Body of pancreas (tissue), 4 donors: ENCODE measurements at regions not wholly inside any gene's neighbourhood (a gene's known extent, or its start where the extent isn't known, plus 50 kb on each side); places are given as distances from the start of the nearest gene placed in this dataset.

Experiments
- ATAC-seq: fragments of 150-250 bp; one replicate; pipeline ENCODE4 v1.9.1; 2016
- DNase-seq, 4 donors: peaks; one replicate each; pipeline ENCODE4 v3.0.0-alpha.2; 2019
- H3K27ac ChIP-seq, 4 donors: fragments of 200-600 bp; sonication (generic); 1 replicate in 3 of 4; 2 replicates in 1 of 4; pipeline versions ENCODE4 v1.5.1 to v1.6.1; 2016 to 2019; ENCODE audit warnings: mild to moderate bottlenecking in 1 of 4, mixed read lengths in 1 of 4, moderate library complexity in 1 of 4
- H3K27me3 ChIP-seq, 2 donors: fragments of 200-600 bp; sonication (generic); one replicate each; pipeline ENCODE4 v1.6.0; 2016; ENCODE audit warnings: mild to moderate bottlenecking in 1 of 2
- H3K36me3 ChIP-seq, 2 donors: fragments of 200-600 bp; sonication (generic); replicated peaks in 1 of 2; 2 replicates each; pipeline ENCODE4 v1.5.1; 2016; ENCODE audit warnings: low read depth in 2 of 2; ENCODE audit not compliant: insufficient read depth in 1 of 2
- H3K4me1 ChIP-seq: fragments of 200-600 bp; sonication (generic); one replicate; pipeline ENCODE4 v1.6.0; 2016
- H3K4me3 ChIP-seq, 2 donors: fragments of 200-600 bp; sonication (generic); 1 replicate in 1 of 2; 2 replicates in 1 of 2; pipeline ENCODE4 v1.5.1; 2016 to 2019
- H3K9me3 ChIP-seq, 3 donors: fragments of 200-600 bp; sonication (generic); 1 replicate in 2 of 3; 2 replicates in 1 of 3; pipeline ENCODE4 v1.5.1; 2016
- CTCF ChIP-seq, 7 experiments: fragments of 450-650 bp in 4 of 7; fragments of 200-600 bp in 3 of 7; sonication (generic) in 3 of 7; IDR thresholded peaks; one replicate each; pipeline ENCODE4 v1.5.1; 2016 to 2019; ENCODE audit warnings: antibody characterized with exemption in 7 of 7
- POLR2A ChIP-seq, 3 donors: fragments of 450-650 bp; IDR thresholded peaks; one replicate each; pipeline ENCODE4 v1.6.1; 2016; ENCODE audit warnings: antibody characterized with exemption in 3 of 3, mild to moderate bottlenecking in 2 of 3
- WGBS, 2 donors: methylation state at CpG; one replicate each; pipeline ENCODE4 v1.1.5; 2017; 5-methylcytosine and 5-hydroxymethylcytosine counted together
- intact Hi-C: fragments of 100-400 bp; cut with DNase I; formaldehyde crosslinking; loops from one replicate; pipeline ENCODE4 v1.15.1; 2023

GRCh38 chr4:100695871-100696270 lies 178.0 kb upstream of the EMCN start:
- no peak for DNase-seq
- no peaks in the 10 kb centered on the region for H3K9me3 ChIP-seq
- no peaks in the 10 kb centered on the region for H3K36me3 ChIP-seq
- H3K27me3 ChIP-seq: no peaks in the 10 kb centered on the region
- ATAC-seq: no peak
- TF ChIP-seq POLR2A (IDR thresholded peaks at IDR 0.05): no peak
- no peak for TF ChIP-seq CTCF (IDR thresholded peaks at IDR 0.05)
- 73 to 75% methylated on average over 1 of the region's 1 CpG for WGBS, 2 donors
- H3K27ac ChIP-seq: no peak overlapping the region
- intact Hi-C loops: no loop called here
- H3K4me3 ChIP-seq: no peak overlapping the region
- no peaks in the 10 kb centered on the region for H3K4me1 ChIP-seq

- H3K9me3 ChIP-seq: no peaks in the 10 kb centered on the region
- H3K27me3 ChIP-seq: no peaks in the 10 kb centered on the region
- no peak for ATAC-seq
- H3K4me1 ChIP-seq: no peaks in the 10 kb centered on the region
- H3K36me3 ChIP-seq: no peaks in the 10 kb centered on the region
- H3K4me3 ChIP-seq: no peak overlapping the region
- 47 to 49% methylated on average over 3 of the region's 3 CpGs for WGBS, 2 donors
- no peak for DNase-seq
- intact Hi-C loops: no loop called here
- no peak for TF ChIP-seq POLR2A (IDR thresholded peaks at IDR 0.05)
- TF ChIP-seq CTCF (IDR thresholded peaks at IDR 0.05): no peak
- H3K27ac ChIP-seq: no peak overlapping the region
Observed at GRCh38 chr4:100695039-100695654, 177.3 kb upstream of the EMCN start.

GRCh38 chr4:100694467-100694866 lies 176.6 kb upstream of the EMCN start:
- H3K36me3 ChIP-seq: no peaks in the 10 kb centered on the region
- WGBS, 2 donors: 85 to 98% methylated on average over 2 of the region's 2 CpGs
- no peak for TF ChIP-seq CTCF (IDR thresholded peaks at IDR 0.05)
- TF ChIP-seq POLR2A (IDR thresholded peaks at IDR 0.05): no peak
- DNase-seq (no peak), ATAC-seq (no peak)
- H3K27ac ChIP-seq: no peak overlapping the region
- H3K4me3 ChIP-seq: no peak overlapping the region
- no peaks in the 10 kb centered on the region for H3K27me3 ChIP-seq
- no peaks in the 10 kb centered on the region for H3K9me3 ChIP-seq
- intact Hi-C loops: no loop called here
- no peaks in the 10 kb centered on the region for H3K4me1 ChIP-seq

- intact Hi-C loops: no loop called here
- DNase-seq (no peak), ATAC-seq (no peak)
- no peaks in the 10 kb centered on the region for H3K27me3 ChIP-seq
- no peak overlapping the region for H3K27ac ChIP-seq
- no peaks in the 10 kb centered on the region for H3K4me1 ChIP-seq
- no peaks in the 10 kb centered on the region for H3K9me3 ChIP-seq
- WGBS, 2 donors: 94 to 100% methylated on average over 1 of the region's 1 CpG
- H3K36me3 ChIP-seq: no peaks in the 10 kb centered on the region
- TF ChIP-seq POLR2A (IDR thresholded peaks at IDR 0.05) (no peak), CTCF (IDR thresholded peaks at IDR 0.05) (no peak)
- no peak overlapping the region for H3K4me3 ChIP-seq
Observed at GRCh38 chr4:100690812-100691211, 173.0 kb upstream of the EMCN start.

- H3K27ac ChIP-seq: no peak overlapping the region
- no peaks in the 10 kb centered on the region for H3K4me1 ChIP-seq
- no peak overlapping the region for H3K4me3 ChIP-seq
Observed at GRCh38 chr4:100688368-100688767, 170.5 kb upstream of the EMCN start.

More at GRCh38 chr4:100688368-100688767, 170.5 kb upstream of the EMCN start:
- DNase-seq (no peak), ATAC-seq (no peak)
- 93 to 99% methylated on average over 2 of the region's 2 CpGs for WGBS, 2 donors
- H3K27me3 ChIP-seq: no peaks in the 10 kb centered on the region
- no peaks in the 10 kb centered on the region for H3K36me3 ChIP-seq
- no peaks in the 10 kb centered on the region for H3K9me3 ChIP-seq
- no peak for TF ChIP-seq CTCF (IDR thresholded peaks at IDR 0.05)
- TF ChIP-seq POLR2A (IDR thresholded peaks at IDR 0.05): no peak
- intact Hi-C loops: no loop called here
